ENCODE measurements at regions not wholly inside any gene's neighbourhood (a gene's known extent, or its start where the extent isn't known, plus 50 kb on each side); places are given as distances from the start of the nearest gene placed in this dataset.

DNA sequence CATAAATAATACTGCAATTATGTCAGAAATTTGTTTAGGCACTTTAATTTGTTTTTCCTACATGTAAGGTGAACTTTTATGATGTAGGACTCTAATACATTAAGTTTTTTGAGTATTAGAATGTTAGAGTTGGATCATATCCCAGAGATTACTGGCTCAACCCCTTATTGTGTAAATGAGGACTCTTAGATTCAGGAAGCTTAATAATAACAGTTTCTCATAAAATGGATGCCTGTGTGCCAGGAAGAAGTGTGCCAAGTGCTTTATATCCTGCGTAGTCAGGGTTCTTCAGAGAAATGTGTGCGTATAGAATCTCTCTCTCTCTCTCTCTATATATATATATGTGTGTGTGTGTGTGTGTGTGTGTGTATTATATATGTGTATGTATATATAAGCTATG is 388.5 kb downstream of the CAAP1 start:
- TF ChIP-seq, protein P1, sequence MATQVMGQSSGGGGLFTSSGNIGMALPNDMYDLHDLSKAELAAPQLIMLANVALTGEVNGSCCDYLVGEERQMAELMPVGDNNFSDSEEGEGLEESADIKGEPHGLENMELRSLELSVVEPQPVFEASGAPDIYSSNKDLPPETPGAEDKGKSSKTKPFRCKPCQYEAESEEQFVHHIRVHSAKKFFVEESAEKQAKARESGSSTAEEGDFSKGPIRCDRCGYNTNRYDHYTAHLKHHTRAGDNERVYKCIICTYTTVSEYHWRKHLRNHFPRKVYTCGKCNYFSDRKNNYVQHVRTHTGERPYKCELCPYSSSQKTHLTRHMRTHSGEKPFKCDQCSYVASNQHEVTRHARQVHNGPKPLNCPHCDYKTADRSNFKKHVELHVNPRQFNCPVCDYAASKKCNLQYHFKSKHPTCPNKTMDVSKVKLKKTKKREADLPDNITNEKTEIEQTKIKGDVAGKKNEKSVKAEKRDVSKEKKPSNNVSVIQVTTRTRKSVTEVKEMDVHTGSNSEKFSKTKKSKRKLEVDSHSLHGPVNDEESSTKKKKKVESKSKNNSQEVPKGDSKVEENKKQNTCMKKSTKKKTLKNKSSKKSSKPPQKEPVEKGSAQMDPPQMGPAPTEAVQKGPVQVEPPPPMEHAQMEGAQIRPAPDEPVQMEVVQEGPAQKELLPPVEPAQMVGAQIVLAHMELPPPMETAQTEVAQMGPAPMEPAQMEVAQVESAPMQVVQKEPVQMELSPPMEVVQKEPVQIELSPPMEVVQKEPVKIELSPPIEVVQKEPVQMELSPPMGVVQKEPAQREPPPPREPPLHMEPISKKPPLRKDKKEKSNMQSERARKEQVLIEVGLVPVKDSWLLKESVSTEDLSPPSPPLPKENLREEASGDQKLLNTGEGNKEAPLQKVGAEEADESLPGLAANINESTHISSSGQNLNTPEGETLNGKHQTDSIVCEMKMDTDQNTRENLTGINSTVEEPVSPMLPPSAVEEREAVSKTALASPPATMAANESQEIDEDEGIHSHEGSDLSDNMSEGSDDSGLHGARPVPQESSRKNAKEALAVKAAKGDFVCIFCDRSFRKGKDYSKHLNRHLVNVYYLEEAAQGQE (IDR thresholded peaks at IDR 0.05; ENCODE audit: insufficient read depth in 1 of 2, low read depth in 2 of 2, low read length in 2 of 2) = no peak
- no peak for TF ChIP-seq POLR2AphosphoS5 (IDR thresholded peaks at IDR 0.05; ENCODE audit: low read depth, low read length)
- TF ChIP-seq TAF1 (IDR thresholded peaks at IDR 0.05; ENCODE audit: borderline replicate concordance, insufficient read depth, low read length) = no peak
- TF ChIP-seq FOXP2 (optimal IDR thresholded peaks at IDR 0.05; ENCODE audit: borderline replicate concordance, extremely low read depth, extremely low read length, insufficient read depth) = no peak
- TF ChIP-seq SIN3A (IDR thresholded peaks at IDR 0.05; ENCODE audit: borderline replicate concordance, insufficient read depth, low read length) = no peak

DNA sequence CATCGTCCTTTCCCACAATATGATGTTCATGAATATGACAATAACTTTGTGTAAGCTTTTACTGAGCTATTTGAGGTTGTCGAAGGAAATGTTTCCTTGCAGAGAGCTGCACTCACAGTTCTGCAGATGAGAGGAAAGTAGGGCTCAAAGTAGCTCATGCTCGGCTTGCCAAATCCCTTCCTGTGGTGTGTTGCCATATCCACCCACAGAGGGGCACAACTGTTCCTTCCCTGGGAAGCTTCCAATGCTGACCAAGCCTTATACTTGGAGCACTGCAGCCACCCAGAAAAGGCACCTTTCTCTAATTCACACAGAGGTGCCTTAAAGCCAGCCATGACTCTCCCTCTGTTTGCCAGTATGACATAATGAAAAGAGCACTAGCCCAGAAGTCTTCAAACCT is 390.3 kb downstream of the CAAP1 start:
- TF ChIP-seq POLR2AphosphoS5 (IDR thresholded peaks at IDR 0.05; ENCODE audit: low read depth, low read length) = no peak
- no peak for TF ChIP-seq SIN3A (IDR thresholded peaks at IDR 0.05; ENCODE audit: borderline replicate concordance, insufficient read depth, low read length)
- no peak for TF ChIP-seq FOXP2 (optimal IDR thresholded peaks at IDR 0.05; ENCODE audit: borderline replicate concordance, extremely low read depth, extremely low read length, insufficient read depth)
- TF ChIP-seq TAF1 (IDR thresholded peaks at IDR 0.05; ENCODE audit: borderline replicate concordance, insufficient read depth, low read length) = no peak
- TF ChIP-seq, protein P1 (IDR thresholded peaks at IDR 0.05; ENCODE audit: insufficient read depth in 1 of 2, low read depth in 2 of 2, low read length in 2 of 2) = no peak

DNA sequence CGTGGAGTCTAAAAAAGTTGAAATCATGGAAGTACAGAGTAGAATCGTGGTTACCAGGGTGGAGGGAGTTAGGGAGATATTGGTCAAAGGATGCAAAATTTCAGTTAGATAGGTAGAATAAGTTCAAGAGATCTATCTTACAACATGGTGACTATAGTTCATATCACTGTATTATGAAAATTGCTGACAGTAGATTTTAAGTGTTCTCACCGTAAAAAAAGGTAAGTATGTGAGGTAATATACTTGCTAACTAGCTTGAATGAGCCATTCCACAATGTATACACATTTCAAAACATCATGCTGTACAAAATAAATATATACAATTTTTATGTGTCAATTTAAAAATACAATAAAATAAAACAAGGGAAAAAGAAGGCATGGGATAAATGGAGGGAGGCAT is 392.1 kb downstream of the CAAP1 start:
- TF ChIP-seq, protein P1 (IDR thresholded peaks at IDR 0.05; ENCODE audit: insufficient read depth in 1 of 2, low read depth in 2 of 2, low read length in 2 of 2) = no peak
- TF ChIP-seq TAF1 (IDR thresholded peaks at IDR 0.05; ENCODE audit: borderline replicate concordance, insufficient read depth, low read length) (no peak), SIN3A (IDR thresholded peaks at IDR 0.05; ENCODE audit: borderline replicate concordance, insufficient read depth, low read length) (no peak), POLR2AphosphoS5 (IDR thresholded peaks at IDR 0.05; ENCODE audit: low read depth, low read length) (no peak), FOXP2 (optimal IDR thresholded peaks at IDR 0.05; ENCODE audit: borderline replicate concordance, extremely low read depth, extremely low read length, insufficient read depth) (no peak)

DNA sequence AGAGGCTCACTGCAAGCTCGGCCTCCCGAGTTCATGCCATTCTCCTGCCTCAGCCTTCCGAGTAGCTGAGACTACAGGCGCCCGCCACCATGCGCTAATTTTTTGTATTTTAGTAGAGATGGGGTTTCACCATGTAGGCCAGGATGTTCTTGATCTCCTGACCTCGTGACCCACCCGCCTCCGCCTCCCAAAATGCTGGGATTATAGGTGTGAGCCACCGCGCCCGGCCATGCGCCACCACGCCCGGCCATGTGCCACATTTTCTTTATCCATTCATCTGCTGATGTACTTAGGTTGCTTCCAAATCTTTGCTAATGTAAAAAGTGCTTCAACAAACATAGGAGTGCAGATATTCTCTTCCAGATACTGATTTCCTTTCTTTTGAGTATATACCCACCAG is 408.6 kb downstream of the CAAP1 start:
- TF ChIP-seq POLR2AphosphoS5 (IDR thresholded peaks at IDR 0.05; ENCODE audit: low read depth, low read length) (no peak), TAF1 (IDR thresholded peaks at IDR 0.05; ENCODE audit: borderline replicate concordance, insufficient read depth, low read length) (no peak), SIN3A (IDR thresholded peaks at IDR 0.05; ENCODE audit: borderline replicate concordance, insufficient read depth, low read length) (no peak), FOXP2 (optimal IDR thresholded peaks at IDR 0.05; ENCODE audit: borderline replicate concordance, extremely low read depth, extremely low read length, insufficient read depth) (no peak)
- TF ChIP-seq, protein P1 (IDR thresholded peaks at IDR 0.05; ENCODE audit: insufficient read depth in 1 of 2, low read depth in 2 of 2, low read length in 2 of 2) = no peak

DNA sequence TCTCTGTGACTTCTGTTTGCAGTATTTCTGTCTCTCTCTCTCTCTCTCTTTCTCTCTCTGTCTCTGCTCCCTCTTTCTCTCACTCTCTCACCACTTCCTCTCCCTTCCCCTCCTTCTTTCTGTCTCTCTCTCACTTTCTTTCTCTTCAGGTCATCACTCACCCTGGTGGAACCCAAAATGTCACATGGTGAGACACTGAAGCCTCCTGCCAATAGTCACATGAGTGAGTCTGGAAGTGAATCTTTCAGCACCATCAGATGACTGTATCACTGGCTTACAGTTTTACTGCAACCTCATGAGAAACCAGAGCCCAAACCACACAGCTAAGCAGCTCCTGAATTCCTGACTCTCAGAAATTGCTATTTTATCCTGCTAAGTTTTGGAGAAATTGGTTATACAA is 414.6 kb downstream of the CAAP1 start:
- TF ChIP-seq, protein P1 (IDR thresholded peaks at IDR 0.05; ENCODE audit: insufficient read depth in 1 of 2, low read depth in 2 of 2, low read length in 2 of 2) = no peak
- no peak for TF ChIP-seq POLR2AphosphoS5 (IDR thresholded peaks at IDR 0.05; ENCODE audit: low read depth, low read length)
- no peak for TF ChIP-seq TAF1 (IDR thresholded peaks at IDR 0.05; ENCODE audit: borderline replicate concordance, insufficient read depth, low read length)
- no peak for TF ChIP-seq FOXP2 (optimal IDR thresholded peaks at IDR 0.05; ENCODE audit: borderline replicate concordance, extremely low read depth, extremely low read length, insufficient read depth)
- TF ChIP-seq SIN3A (IDR thresholded peaks at IDR 0.05; ENCODE audit: borderline replicate concordance, insufficient read depth, low read length) = no peak

Data from PFSK-1 (cell line).